ENCODE measurements at regions not wholly inside any gene's neighbourhood (a gene's known extent, or its start where the extent isn't known, plus 50 kb on each side); places are given as distances from the start of the nearest gene placed in this dataset.
A peak's percentile ranks its signal among the peaks of the same experiment; 100 is the strongest.

GRCh38 chr4:82047731-82048130 lies 326.1 kb downstream of the HNRNPD start:
- no peak for DNase-seq
- Histone ChIP-seq H3K4me1 (replicated peaks in 1 of 2) (peaks cover 0 to 11% of the 10 kb centered on the region in 2 donors), H3K27ac (no peak overlapping the region), H3K36me3 (replicated peaks in 1 of 2) (no peaks in the 10 kb centered on the region), H3K27me3 (peaks cover 4% of the 10 kb centered on the region), H3K4me3 (no peak overlapping the region), H3K9me3 (replicated peaks in 1 of 3) (no peaks in the 10 kb centered on the region)
- 78 to 96% (median 85%) methylated on average over 1 of the region's 1 CpG for WGBS, 4 donors
- intact Hi-C loops (cut with DNase I): no loop called here
- TF ChIP-seq CTCF (IDR thresholded peaks at IDR 0.05): no peak
- TF ChIP-seq POLR2A (IDR thresholded peaks at IDR 0.05): no peak

GRCh38 chr4:82046796-82047195 lies 327.0 kb downstream of the HNRNPD start:
- no peak for DNase-seq
- Histone ChIP-seq H3K4me3 (no peak overlapping the region), H3K9me3 (replicated peaks in 1 of 3) (no peaks in the 10 kb centered on the region), H3K36me3 (replicated peaks in 1 of 2) (no peaks in the 10 kb centered on the region), H3K27ac (no peak overlapping the region), H3K4me1 (replicated peaks in 1 of 2) (peaks cover 0 to 11% of the 10 kb centered on the region in 2 donors), H3K27me3 (peaks cover 4% of the 10 kb centered on the region)
- TF ChIP-seq CTCF (IDR thresholded peaks at IDR 0.05) (no peak), POLR2A (IDR thresholded peaks at IDR 0.05) (no peak)
- intact Hi-C loops (cut with DNase I): no loop called here
- WGBS, 4 donors: 82 to 87% (median 85%) methylated on average over 2 of the region's 2 CpGs

GRCh38 chr4:82045267-82045666 lies 328.5 kb downstream of the HNRNPD start:
- 52 to 65% (median 58%) methylated on average over 5 of the region's 5 CpGs for WGBS, 4 donors

GRCh38 chr4:82044141-82044993 lies 329.4 kb downstream of the HNRNPD start:
- no peak overlapping the region for H3K27ac ChIP-seq
- peak; percentile 50 to 61 (median 56) for DNase-seq
- H3K4me3 ChIP-seq: peak overlapping the region in 2 of 4 donors; percentile 12 to 59
- peaks cover 0 to 11% of the 10 kb centered on the region in 2 donors for H3K4me1 ChIP-seq (replicated peaks in 1 of 2)
- peaks cover 4% of the 10 kb centered on the region for H3K27me3 ChIP-seq
- WGBS, 4 donors: 0 to 1% (median 0%) methylated on average over 11 to 75 of the region's 75 CpGs
- TF ChIP-seq CTCF (IDR thresholded peaks at IDR 0.05): no peak
- no peak for TF ChIP-seq POLR2A (IDR thresholded peaks at IDR 0.05)
- intact Hi-C loops (cut with DNase I): no loop called here
- no peaks in the 10 kb centered on the region for H3K9me3 ChIP-seq (replicated peaks in 1 of 3)
- no peaks in the 10 kb centered on the region for H3K36me3 ChIP-seq (replicated peaks in 1 of 2)

More at GRCh38 chr4:82045267-82045666, 328.5 kb downstream of the HNRNPD start:
- Histone ChIP-seq H3K27me3 (peaks cover 4% of the 10 kb centered on the region), H3K27ac (no peak overlapping the region), H3K9me3 (replicated peaks in 1 of 3) (no peaks in the 10 kb centered on the region), H3K4me3 (no peak overlapping the region), H3K36me3 (replicated peaks in 1 of 2) (no peaks in the 10 kb centered on the region), H3K4me1 (replicated peaks in 1 of 2) (peaks cover 0 to 11% of the 10 kb centered on the region in 2 donors)
- DNase-seq: no peak
- intact Hi-C loops (cut with DNase I): no loop called here
- TF ChIP-seq CTCF (IDR thresholded peaks at IDR 0.05) (no peak), POLR2A (IDR thresholded peaks at IDR 0.05) (no peak)
